ENCODE measurements at regions not wholly inside any gene's neighbourhood (a gene's known extent, or its start where the extent isn't known, plus 50 kb on each side); places are given as distances from the start of the nearest gene placed in this dataset.
"Not testable (repeated sequence)": the region's sequence is repeated elsewhere in the genome, so short reads cannot be mapped to it uniquely, and the experiment has no call there.

GRCh38 chr13:18608851-18609250 lies 572.8 kb downstream of the TUBA3C start:
- POLR2A ChIA-PET; H4K20me1 ChIP-seq (ENCODE audit: insufficient read depth); H3K27ac ChIP-seq (ENCODE audit: low read depth, low read length); H3K4me2 ChIP-seq (ENCODE audit: low read length); H2AFZ ChIP-seq (ENCODE audit: low read depth, low read length, poor library complexity, severe bottlenecking); DNase-seq (ENCODE audit: low read depth, low spot score); intact Hi-C loops (cut with micrococcal nuclease); BruUV-seq (replicated peaks); H3K36me3 ChIP-seq (ENCODE audit: control insufficient read depth in 1 of 2, insufficient read depth in 2 of 2, low read length in 2 of 2); H3K4me3 ChIP-seq (replicated peaks in 1 of 2; ENCODE audit: low read depth in 1 of 2, low read length in 2 of 2); H3K4me1 ChIP-seq (ENCODE audit: control insufficient read depth in 1 of 2, insufficient read depth in 2 of 2, low read length in 2 of 2); H3K27me3 ChIP-seq (ENCODE audit: insufficient read depth, low read length); H3K9me3 ChIP-seq (ENCODE audit: control insufficient read depth in 1 of 2, insufficient read depth in 1 of 2, low read depth in 1 of 2, low read length in 2 of 2); H3K9ac ChIP-seq (ENCODE audit: low read length); RAD21 ChIA-PET (ENCODE audit: low non-redundant PET in 1 of 2, low total read pairs in 2 of 2, uncharacterized antibody in 2 of 2, unreplicated experiment in 2 of 2); H3K79me2 ChIP-seq (ENCODE audit: insufficient read depth, low read length); CTCF ChIA-PET; H3K9me2 ChIP-seq (ENCODE audit: insufficient read depth); ATAC-seq: not testable (repeated sequence)

DNA sequence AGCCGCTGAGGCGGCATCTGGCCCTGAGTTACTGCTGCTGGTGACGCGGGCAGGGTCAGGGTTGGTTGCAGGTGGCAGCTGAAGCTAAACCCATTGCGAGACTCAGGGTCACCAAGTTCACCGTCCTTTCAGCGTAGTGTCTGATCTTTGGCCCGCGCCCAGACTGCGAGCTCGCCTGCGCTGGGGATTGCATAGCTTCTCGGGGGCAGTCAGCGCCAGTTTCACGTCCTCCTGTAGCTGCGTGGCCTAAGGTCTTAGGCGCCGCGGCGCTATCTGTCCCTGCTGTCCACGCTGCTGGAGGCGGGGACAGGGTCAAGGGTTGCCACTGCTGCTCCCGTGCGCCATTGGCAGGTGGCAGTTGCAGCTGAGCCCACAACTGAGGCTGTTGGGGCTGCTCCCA lies 581.3 kb downstream of the TUBA3C start:
- BruUV-seq (replicated peaks); H3K4me2 ChIP-seq (ENCODE audit: low read length); H3K9me3 ChIP-seq (ENCODE audit: control insufficient read depth in 1 of 2, insufficient read depth in 1 of 2, low read depth in 1 of 2, low read length in 2 of 2); ATAC-seq; H3K36me3 ChIP-seq (ENCODE audit: control insufficient read depth in 1 of 2, insufficient read depth in 2 of 2, low read length in 2 of 2); DNase-seq (ENCODE audit: low read depth, low spot score); intact Hi-C loops (cut with micrococcal nuclease); RAD21 ChIA-PET (ENCODE audit: low non-redundant PET in 1 of 2, low total read pairs in 2 of 2, uncharacterized antibody in 2 of 2, unreplicated experiment in 2 of 2); H3K79me2 ChIP-seq (ENCODE audit: insufficient read depth, low read length); POLR2A ChIA-PET; H3K9me2 ChIP-seq (ENCODE audit: insufficient read depth); H2AFZ ChIP-seq (ENCODE audit: low read depth, low read length, poor library complexity, severe bottlenecking); H3K4me3 ChIP-seq (replicated peaks in 1 of 2; ENCODE audit: low read depth in 1 of 2, low read length in 2 of 2); H3K4me1 ChIP-seq (ENCODE audit: control insufficient read depth in 1 of 2, insufficient read depth in 2 of 2, low read length in 2 of 2); H3K27ac ChIP-seq (ENCODE audit: low read depth, low read length); H3K27me3 ChIP-seq (ENCODE audit: insufficient read depth, low read length); CTCF ChIA-PET; H4K20me1 ChIP-seq (ENCODE audit: insufficient read depth); H3K9ac ChIP-seq (ENCODE audit: low read length): not testable (repeated sequence)

DNA sequence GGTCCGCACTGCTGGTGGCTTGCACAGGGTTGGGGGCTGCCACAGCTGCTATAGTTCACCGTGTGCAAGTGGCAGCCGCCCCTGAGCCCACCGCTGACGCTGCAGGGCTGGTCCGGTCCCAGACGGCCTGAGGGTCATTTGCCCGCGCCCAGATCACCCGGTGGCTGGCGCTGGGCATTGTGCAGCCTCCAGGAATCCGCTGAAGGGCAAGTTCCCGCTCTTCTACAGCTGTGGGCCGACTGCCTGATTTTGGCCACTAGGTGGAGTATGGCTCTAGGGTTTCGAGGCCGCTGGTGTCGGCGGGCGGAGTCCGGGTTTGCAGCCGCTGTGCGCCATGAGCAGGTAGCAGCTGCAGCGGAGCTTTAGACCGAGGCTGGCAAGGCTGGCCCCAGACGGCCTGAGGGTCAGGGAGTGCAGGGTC lies 581.8 kb downstream of the TUBA3C start:
- BruUV-seq (replicated peaks); DNase-seq (ENCODE audit: low read depth, low spot score); H3K4me3 ChIP-seq (replicated peaks in 1 of 2; ENCODE audit: low read depth in 1 of 2, low read length in 2 of 2); H3K9ac ChIP-seq (ENCODE audit: low read length); H3K36me3 ChIP-seq (ENCODE audit: control insufficient read depth in 1 of 2, insufficient read depth in 2 of 2, low read length in 2 of 2); H2AFZ ChIP-seq (ENCODE audit: low read depth, low read length, poor library complexity, severe bottlenecking); intact Hi-C loops (cut with micrococcal nuclease); H3K4me1 ChIP-seq (ENCODE audit: control insufficient read depth in 1 of 2, insufficient read depth in 2 of 2, low read length in 2 of 2); POLR2A ChIA-PET; H4K20me1 ChIP-seq (ENCODE audit: insufficient read depth); CTCF ChIA-PET; H3K27ac ChIP-seq (ENCODE audit: low read depth, low read length); RAD21 ChIA-PET (ENCODE audit: low non-redundant PET in 1 of 2, low total read pairs in 2 of 2, uncharacterized antibody in 2 of 2, unreplicated experiment in 2 of 2); ATAC-seq; H3K79me2 ChIP-seq (ENCODE audit: insufficient read depth, low read length); H3K9me2 ChIP-seq (ENCODE audit: insufficient read depth); H3K9me3 ChIP-seq (ENCODE audit: control insufficient read depth in 1 of 2, insufficient read depth in 1 of 2, low read depth in 1 of 2, low read length in 2 of 2); H3K27me3 ChIP-seq (ENCODE audit: insufficient read depth, low read length); H3K4me2 ChIP-seq (ENCODE audit: low read length): not testable (repeated sequence)

DNA sequence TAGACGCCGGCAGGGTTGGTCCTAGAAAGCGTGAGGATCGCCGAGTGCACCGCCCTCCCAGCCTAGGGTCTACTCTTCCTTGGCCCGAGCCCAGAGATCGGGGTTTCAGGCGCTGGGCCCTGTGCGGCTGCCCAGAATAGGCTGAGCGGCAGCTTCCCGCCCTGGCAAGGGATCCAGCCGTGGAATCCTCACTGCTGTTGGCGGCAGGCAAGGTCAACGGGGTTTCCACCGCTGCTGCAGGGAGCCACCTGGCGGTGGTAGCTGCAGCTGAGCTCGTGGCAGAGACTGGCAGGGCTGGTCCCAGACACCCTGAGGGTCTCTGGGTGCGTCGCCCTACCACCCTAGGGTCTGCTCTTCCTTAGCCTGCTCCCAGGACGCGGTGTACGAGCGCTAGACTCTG lies 583.1 kb downstream of the TUBA3C start:
- H3K9ac ChIP-seq (ENCODE audit: low read length); H3K36me3 ChIP-seq (ENCODE audit: control insufficient read depth in 1 of 2, insufficient read depth in 2 of 2, low read length in 2 of 2); H3K4me1 ChIP-seq (ENCODE audit: control insufficient read depth in 1 of 2, insufficient read depth in 2 of 2, low read length in 2 of 2); H3K79me2 ChIP-seq (ENCODE audit: insufficient read depth, low read length); H2AFZ ChIP-seq (ENCODE audit: low read depth, low read length, poor library complexity, severe bottlenecking); H3K27ac ChIP-seq (ENCODE audit: low read depth, low read length); CTCF ChIA-PET; H3K27me3 ChIP-seq (ENCODE audit: insufficient read depth, low read length); H4K20me1 ChIP-seq (ENCODE audit: insufficient read depth); DNase-seq (ENCODE audit: low read depth, low spot score); ATAC-seq; H3K4me2 ChIP-seq (ENCODE audit: low read length); H3K9me3 ChIP-seq (ENCODE audit: control insufficient read depth in 1 of 2, insufficient read depth in 1 of 2, low read depth in 1 of 2, low read length in 2 of 2); H3K9me2 ChIP-seq (ENCODE audit: insufficient read depth); H3K4me3 ChIP-seq (replicated peaks in 1 of 2; ENCODE audit: low read depth in 1 of 2, low read length in 2 of 2); RAD21 ChIA-PET (ENCODE audit: low non-redundant PET in 1 of 2, low total read pairs in 2 of 2, uncharacterized antibody in 2 of 2, unreplicated experiment in 2 of 2); BruUV-seq (replicated peaks); intact Hi-C loops (cut with micrococcal nuclease); POLR2A ChIA-PET: not testable (repeated sequence)

DNA sequence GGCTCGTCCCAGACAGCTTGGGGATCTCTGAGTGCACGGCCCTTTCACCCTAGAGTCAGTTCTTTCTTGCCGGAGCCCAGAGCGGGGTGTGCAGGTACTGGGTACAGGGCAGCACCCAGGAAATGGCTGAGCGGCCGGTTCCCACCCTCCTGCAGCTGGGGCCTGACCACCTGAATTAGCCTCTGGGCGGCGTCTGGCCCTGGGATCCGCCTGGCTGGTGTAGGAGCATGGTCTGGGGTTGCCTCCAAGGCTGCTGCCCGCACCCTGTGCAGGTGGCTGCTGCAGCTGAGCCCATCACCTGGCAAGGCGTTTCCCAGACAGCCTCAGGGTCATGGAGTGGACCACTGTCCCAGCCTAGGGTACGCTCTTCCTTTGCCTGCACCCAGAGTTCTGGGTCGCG lies 583.7 kb downstream of the TUBA3C start:
- intact Hi-C loops (cut with micrococcal nuclease); H4K20me1 ChIP-seq (ENCODE audit: insufficient read depth); POLR2A ChIA-PET; CTCF ChIA-PET; ATAC-seq; H3K36me3 ChIP-seq (ENCODE audit: control insufficient read depth in 1 of 2, insufficient read depth in 2 of 2, low read length in 2 of 2); RAD21 ChIA-PET (ENCODE audit: low non-redundant PET in 1 of 2, low total read pairs in 2 of 2, uncharacterized antibody in 2 of 2, unreplicated experiment in 2 of 2); H3K4me3 ChIP-seq (replicated peaks in 1 of 2; ENCODE audit: low read depth in 1 of 2, low read length in 2 of 2); H3K27me3 ChIP-seq (ENCODE audit: insufficient read depth, low read length); H3K4me1 ChIP-seq (ENCODE audit: control insufficient read depth in 1 of 2, insufficient read depth in 2 of 2, low read length in 2 of 2); DNase-seq (ENCODE audit: low read depth, low spot score); H2AFZ ChIP-seq (ENCODE audit: low read depth, low read length, poor library complexity, severe bottlenecking); H3K79me2 ChIP-seq (ENCODE audit: insufficient read depth, low read length); H3K27ac ChIP-seq (ENCODE audit: low read depth, low read length); H3K9ac ChIP-seq (ENCODE audit: low read length); H3K9me3 ChIP-seq (ENCODE audit: control insufficient read depth in 1 of 2, insufficient read depth in 1 of 2, low read depth in 1 of 2, low read length in 2 of 2); H3K9me2 ChIP-seq (ENCODE audit: insufficient read depth); BruUV-seq (replicated peaks); H3K4me2 ChIP-seq (ENCODE audit: low read length): not testable (repeated sequence)

All from HCT116 (cell line).